ENCODE measurements at regions not wholly inside any gene's neighbourhood (a gene's known extent, or its start where the extent isn't known, plus 50 kb on each side); places are given as distances from the start of the nearest gene placed in this dataset.
A peak's percentile ranks its signal among the peaks of the same experiment; 100 is the strongest.

GRCh38 chr3:189502256-189502655 is 128.9 kb upstream of the TP63 start:
- DNase-seq: no peak

- DNase-seq: no peak
Measured at GRCh38 chr3:189502676-189503257, 128.4 kb upstream of the TP63 start.

GRCh38 chr3:189507856-189508255 is 123.3 kb upstream of the TP63 start:
- no peak for DNase-seq

GRCh38 chr3:189508784-189509501 is 122.2 kb upstream of the TP63 start:
- no peak for DNase-seq

GRCh38 chr3:189512039-189512438 is 119.2 kb upstream of the TP63 start:
- no peak for DNase-seq

- DNase-seq: no peak
Measured at GRCh38 chr3:189512821-189513220, 118.4 kb upstream of the TP63 start.

GRCh38 chr3:189513281-189514117 is 117.7 kb upstream of the TP63 start:
- DNase-seq: no peak

GRCh38 chr3:189516039-189516438 is 115.2 kb upstream of the TP63 start:
- DNase-seq: no peak

GRCh38 chr3:189517981-189518380 is 113.2 kb upstream of the TP63 start:
- no peak for DNase-seq

GRCh38 chr3:189519458-189519857 is 111.7 kb upstream of the TP63 start:
- no peak for DNase-seq

GRCh38 chr3:189529468-189529867 is 101.7 kb upstream of the TP63 start:
- DNase-seq: no peak

GRCh38 chr3:189529889-189530471 is 101.2 kb upstream of the TP63 start:
- peak; percentile 4 to 8 for DNase-seq

GRCh38 chr3:189530822-189531221 is 100.4 kb upstream of the TP63 start:
- DNase-seq: peak in 1 of 2 donors; percentile 7

GRCh38 chr3:189531271-189531670 is 99.9 kb upstream of the TP63 start:
- no peak for DNase-seq

GRCh38 chr3:189534531-189534930 is 96.7 kb upstream of the TP63 start:
- no peak for DNase-seq

GRCh38 chr3:189537135-189537534 is 94.1 kb upstream of the TP63 start:
- DNase-seq: no peak

GRCh38 chr3:189547448-189547847 is 83.7 kb upstream of the TP63 start:
- DNase-seq: no peak

GRCh38 chr3:189548053-189548452 is 83.1 kb upstream of the TP63 start:
- no peak for DNase-seq

GRCh38 chr3:189551007-189551406 is 80.2 kb upstream of the TP63 start:
- DNase-seq: no peak

GRCh38 chr3:189554868-189555557 is 76.2 kb upstream of the TP63 start:
- DNase-seq: no peak

- no peak for DNase-seq
Measured at GRCh38 chr3:189555558-189555881, 75.7 kb upstream of the TP63 start.

- no peak for DNase-seq
Measured at GRCh38 chr3:189557824-189558223, 73.4 kb upstream of the TP63 start.

- DNase-seq: no peak
Measured at GRCh38 chr3:189561256-189561655, 69.9 kb upstream of the TP63 start.

All from stimulated activated CD4-positive, alpha-beta T cell treated with anti-CD3 and anti-CD28 coated beads, Interleukin-2, amount 100 ng/mL, for 48 hours (primary cell).